H9 (cell line): ENCODE measurements at regions not wholly inside any gene's neighbourhood (a gene's known extent, or its start where the extent isn't known, plus 50 kb on each side); places are given as distances from the start of the nearest gene placed in this dataset.

Experiments used
- DNase-seq: peaks from one replicate; pipeline ENCODE4 v3.0.0-alpha.2; 2017
- H2AFZ ChIP-seq: one replicate; pipeline ENCODE4 v1.6.1; 2013; ENCODE audit warnings: mild to moderate bottlenecking, low read length, control low read depth, moderate library complexity
- H2AK5ac ChIP-seq: 2 replicates; pipeline ENCODE4 v1.6.1; 2013; ENCODE audit warnings: low read length, control low read depth, mixed read lengths; ENCODE audit not compliant: insufficient read length
- H2BK120ac ChIP-seq: one replicate; pipeline ENCODE4 v1.6.1; 2013; ENCODE audit warnings: low read depth, mild to moderate bottlenecking, low read length, control low read depth, inconsistent platforms; ENCODE audit not compliant: poor library complexity, severe bottlenecking
- H2BK12ac ChIP-seq: 2 replicates; pipeline ENCODE4 v1.6.1; 2013; ENCODE audit warnings: low read length, control low read depth, mixed read lengths, low read depth; ENCODE audit not compliant: insufficient read length
- H2BK15ac ChIP-seq: 2 replicates; pipeline ENCODE4 v1.6.1; 2013; ENCODE audit warnings: low read depth, low read length, control low read depth
- H2BK20ac ChIP-seq: one replicate; pipeline ENCODE4 v1.6.1; 2013; ENCODE audit warnings: low read depth, mild to moderate bottlenecking, low read length, control low read depth, inconsistent platforms; ENCODE audit not compliant: poor library complexity, severe bottlenecking
- H2BK5ac ChIP-seq: 2 replicates; pipeline ENCODE4 v1.6.1; 2013; ENCODE audit warnings: low read length, control low read depth, mixed read lengths; ENCODE audit not compliant: insufficient read length
- H3K14ac ChIP-seq: 2 replicates; pipeline ENCODE4 v1.6.1; 2013; ENCODE audit warnings: low read length, control low read depth; ENCODE audit not compliant: insufficient read depth
- H3K18ac ChIP-seq: 2 replicates; pipeline ENCODE4 v1.6.1; 2013; ENCODE audit warnings: low read depth, mild to moderate bottlenecking, mixed read lengths, low read length, control low read depth; ENCODE audit not compliant: insufficient read length
- H3K23ac ChIP-seq: 2 replicates; pipeline ENCODE4 v1.6.1; 2013; ENCODE audit warnings: low read length, control low read depth, mixed read lengths, low read depth; ENCODE audit not compliant: insufficient read length
- H3K23me2 ChIP-seq: 2 replicates; pipeline ENCODE4 v1.6.1; 2013; ENCODE audit warnings: low read depth, mild to moderate bottlenecking, mixed read lengths, low read length, control low read depth; ENCODE audit not compliant: insufficient read length, poor library complexity, severe bottlenecking
- H3K27ac ChIP-seq: 2 replicates; pipeline ENCODE4 v1.5.1; 2013; ENCODE audit warnings: low read length, control low read depth, mixed read lengths, low read depth; ENCODE audit not compliant: insufficient read length
- H3K27me3 ChIP-seq: 2 replicates; pipeline ENCODE4 v1.6.1; 2013; ENCODE audit warnings: low read length, control low read depth, inconsistent platforms; ENCODE audit not compliant: insufficient read depth
- H3K4ac ChIP-seq: 2 replicates; pipeline ENCODE4 v1.6.1; 2013; ENCODE audit warnings: low read depth, mild to moderate bottlenecking, control low read depth, inconsistent platforms, low read length, moderate library complexity
- H3K4me1 ChIP-seq: 2 replicates; pipeline ENCODE4 v1.6.1; 2013; ENCODE audit warnings: low read length, control low read depth, inconsistent platforms; ENCODE audit not compliant: insufficient read depth
- H3K4me2 ChIP-seq: 2 replicates; pipeline ENCODE4 v1.6.1; 2013; ENCODE audit warnings: low read length, control low read depth, mixed read lengths; ENCODE audit not compliant: insufficient read length, insufficient read depth
- H3K56ac ChIP-seq: 2 replicates; pipeline ENCODE4 v1.6.1; 2013; ENCODE audit warnings: low read depth, mild to moderate bottlenecking, mixed read lengths, low read length, control low read depth; ENCODE audit not compliant: insufficient read length
- H3K79me1 ChIP-seq: 2 replicates; pipeline ENCODE4 v1.6.1; 2013; ENCODE audit warnings: low read depth, mild to moderate bottlenecking, moderate library complexity, low read length, control low read depth, inconsistent platforms; ENCODE audit not compliant: insufficient read depth, poor library complexity, severe bottlenecking
- H3K79me2 ChIP-seq: 2 replicates; pipeline ENCODE4 v1.6.1; 2013; ENCODE audit warnings: low read length, control low read depth, inconsistent platforms; ENCODE audit not compliant: insufficient read depth
- H3K9ac ChIP-seq: 2 replicates; pipeline ENCODE4 v1.6.1; 2013; ENCODE audit warnings: low read length, control low read depth, mixed read lengths; ENCODE audit not compliant: insufficient read length; ENCODE audit errors: extremely low read depth
- H3K9me3 ChIP-seq: one replicate; pipeline ENCODE4 v1.6.1; 2013; ENCODE audit warnings: low read depth, low read length, inconsistent platforms; ENCODE audit not compliant: control insufficient read depth
- H3T11ph ChIP-seq: one replicate; pipeline ENCODE4 v1.6.1; 2013; ENCODE audit warnings: mild to moderate bottlenecking, low read length, control low read depth, inconsistent platforms
- H4K20me1 ChIP-seq: one replicate; pipeline ENCODE4 v1.6.1; 2013; ENCODE audit not compliant: control insufficient read depth, insufficient read length, insufficient read depth
- H4K5ac ChIP-seq: 2 replicates; pipeline ENCODE4 v1.6.1; 2013; ENCODE audit warnings: low read depth, mild to moderate bottlenecking, mixed read lengths, low read length, control low read depth; ENCODE audit not compliant: insufficient read length
- H4K8ac ChIP-seq: replicated peaks from 2 replicates; pipeline ENCODE4 v1.6.1; 2013; ENCODE audit warnings: low read length, control low read depth, mixed read lengths, low read depth; ENCODE audit not compliant: insufficient read length
- H4K91ac ChIP-seq: 2 replicates; pipeline ENCODE4 v1.6.1; 2013; ENCODE audit warnings: low read depth, mild to moderate bottlenecking, moderate library complexity, mixed read lengths, low read length, control low read depth; ENCODE audit not compliant: insufficient read length
- H3K27ac Mint-ChIP-seq, 3 experiments: 2 replicates in 2 of 3; 3 replicates in 1 of 3; pipeline ENCODE4 v1.8.0; 2020 to 2021; ENCODE audit warnings: mixed read lengths in 3 of 3, mild to moderate bottlenecking in 1 of 3, moderate library complexity in 1 of 3
- H3K27me3 Mint-ChIP-seq: 2 replicates; pipeline ENCODE4 v1.8.0; 2021; ENCODE audit warnings: low read depth, mild to moderate bottlenecking, moderate library complexity, mixed read lengths
- H3K36me3 Mint-ChIP-seq, 3 experiments: 2 replicates in 2 of 3; 3 replicates in 1 of 3; pipeline ENCODE4 v1.8.0; 2020 to 2021; ENCODE audit warnings: low read depth in 3 of 3, mixed read lengths in 3 of 3; ENCODE audit not compliant: insufficient read depth in 1 of 3
- H3K4me1 Mint-ChIP-seq, 2 experiments: 2 replicates each; pipeline ENCODE4 v1.8.0; 2020; ENCODE audit warnings: mixed read lengths in 2 of 2
- H3K4me3 Mint-ChIP-seq, 2 experiments: 2 replicates in 1 of 2; 3 replicates in 1 of 2; pipeline ENCODE4 v1.8.0; 2020 to 2021; ENCODE audit warnings: mild to moderate bottlenecking in 2 of 2, mixed read lengths in 2 of 2, moderate library complexity in 1 of 2
- H3K9me3 Mint-ChIP-seq, 2 experiments: 2 replicates in 1 of 2; 3 replicates in 1 of 2; pipeline ENCODE4 v1.8.0; 2020; ENCODE audit warnings: mild to moderate bottlenecking in 2 of 2, mixed read lengths in 2 of 2, moderate library complexity in 1 of 2
- CTCF ChIP-seq: fragments of 200-600 bp; sonication (generic); conservative IDR thresholded peaks from 3 replicates; pipeline ENCODE4 v1.8.0; 2021; ENCODE audit warnings: antibody characterized with exemption, mild to moderate bottlenecking
- WGBS: extraction: QIAGEN DNeasy Blood & Tissue Kit; methylation state at CpG from one replicate; pipeline ENCODE4 v1.1.7; 2013; ENCODE audit warnings: missing lambda C conversion rate, low lambda C conversion rate, mixed read lengths; ENCODE audit not compliant: insufficient read length; ENCODE audit errors: extremely low coverage; 5-methylcytosine and 5-hydroxymethylcytosine counted together

GRCh38 chr12:93174473-93174872 is 203.3 kb upstream of the NUDT4 start:
- no peaks in the 10 kb centered on the region for H3K4me1 Mint-ChIP-seq
- Histone ChIP-seq H3K9ac (no peak overlapping the region), H4K5ac (no peak overlapping the region), H3K23me2 (no peaks in the 10 kb centered on the region), H2BK12ac (no peak overlapping the region), H4K8ac (no peak overlapping the region), H3T11ph (no peak overlapping the region), H3K79me2 (no peaks in the 10 kb centered on the region), H2BK5ac (no peak overlapping the region), H2BK15ac (no peak overlapping the region), H3K4me2 (no peak overlapping the region), H3K9me3 (peaks cover 5% of the 10 kb centered on the region), H2AFZ (no peak overlapping the region), H3K4me1 (no peaks in the 10 kb centered on the region), H2BK120ac (no peak overlapping the region), H2BK20ac (no peak overlapping the region), H3K23ac (no peak overlapping the region), H3K56ac (no peak overlapping the region), H4K91ac (no peak overlapping the region), H3K27ac (no peak overlapping the region), H3K27me3 (no peaks in the 10 kb centered on the region), H3K18ac (no peak overlapping the region), H3K14ac (no peak overlapping the region), H3K4ac (no peak overlapping the region), H4K20me1 (no peaks in the 10 kb centered on the region), H2AK5ac (no peak overlapping the region), H3K79me1 (no peaks in the 10 kb centered on the region)
- WGBS, result no CpG with 5 or more reads among the region's 5 CpGs
- no peak for DNase-seq
- peaks cover 10 to 17% of the 10 kb centered on the region in 2 experiments; a peak in 4 of 5 replicates for H3K9me3 Mint-ChIP-seq
- H3K4me3 Mint-ChIP-seq, result no peak overlapping the region
- TF ChIP-seq CTCF, result no peak
- H3K36me3 Mint-ChIP-seq, result peaks cover 3 to 15% (median 4%) of the 10 kb centered on the region in 3 experiments; a peak in 5 of 7 replicates
- peaks cover 14% of the 10 kb centered on the region for H3K27me3 Mint-ChIP-seq
- H3K27ac Mint-ChIP-seq, result no peak overlapping the region
